SK-N-SH (cell line): ENCODE measurements at regions not wholly inside any gene's neighbourhood (a gene's known extent, or its start where the extent isn't known, plus 50 kb on each side); places are given as distances from the start of the nearest gene placed in this dataset.

Experiments
- CTCF ChIA-PET: fragments of 300-600, 350-600 bp; formaldehyde crosslinking; extraction: SDS; loops from one replicate; lab custom pipeline; 2021; lab: Yijun Ruan, JAX
- POLR2A ChIA-PET: fragments of 350-600 bp; sonication (Branson Sonifier 250); formaldehyde crosslinking; extraction: SDS; loops from one replicate; lab custom pipeline; 2020; ENCODE audit warnings: antibody characterized with exemption, inconsistent platforms; lab: Yijun Ruan, JAX
- DNase-seq: peaks from one replicate; pipeline ENCODE4 v3.0.0; 2012
- H2AFZ ChIP-seq: fragments of 200-600 bp; sonication (generic); 2 replicates; pipeline ENCODE4 v1.8.1; 2016; ENCODE audit warnings: antibody characterized with exemption, mild to moderate bottlenecking, low read depth
- H3F3A ChIP-seq: fragments of 200-600 bp; sonication (generic); replicated peaks from 2 replicates; pipeline ENCODE3; 2016; ENCODE audit warnings: antibody characterized with exemption, mild to moderate bottlenecking; ENCODE audit not compliant: insufficient read depth
- H3K27ac ChIP-seq, 2 experiments: fragments of 200-500 bp in 1 of 2; fragments of 200-600 bp in 1 of 2; sonication (Bioruptor generic) in 1 of 2; sonication (generic), shearing (Covaris generic) in 1 of 2; 2 replicates each; pipeline versions ENCODE4 v1.5.1 to v1.6.1; 2014 to 2016; ENCODE audit warnings: low read depth in 2 of 2, inconsistent platforms in 1 of 2, low read length in 1 of 2, mild to moderate bottlenecking in 1 of 2, mixed read lengths in 1 of 2
- H3K27me3 ChIP-seq: fragments of 200-600 bp; sonication (generic), shearing (Covaris generic); 2 replicates; pipeline ENCODE4 v1.6.1; 2016; ENCODE audit warnings: mixed run types; ENCODE audit not compliant: insufficient read depth
- H3K36me3 ChIP-seq, 2 experiments: fragments of 200-500 bp in 1 of 2; fragments of 200-600 bp in 1 of 2; sonication (Bioruptor generic) in 1 of 2; sonication (generic) in 1 of 2; replicated peaks in 1 of 2; 2 replicates each; pipeline versions ENCODE3 to v1.5.1; 2014 to 2016; ENCODE audit warnings: low read length in 1 of 2, mild to moderate bottlenecking in 1 of 2; ENCODE audit not compliant: insufficient read depth in 2 of 2, control insufficient read depth in 1 of 2
- H3K4me1 ChIP-seq, 2 experiments: fragments of 200-500 bp in 1 of 2; fragments of 200-600 bp in 1 of 2; sonication (Bioruptor generic) in 1 of 2; sonication (generic), shearing (Covaris generic) in 1 of 2; 2 replicates each; pipeline versions ENCODE4 v1.5.1 to v1.6.1; 2014 to 2016; ENCODE audit warnings: low read depth in 1 of 2, low read length in 1 of 2, mixed run types in 1 of 2; ENCODE audit not compliant: insufficient read depth in 2 of 2, control insufficient read depth in 1 of 2
- H3K4me2 ChIP-seq: fragments of 200-600 bp; sonication (generic), shearing (Covaris generic); 2 replicates; pipeline ENCODE4 v1.6.1; 2017; ENCODE audit warnings: mixed run types
- H3K4me3 ChIP-seq, 2 experiments: fragments of 200-500 bp in 1 of 2; fragments of 200-600 bp in 1 of 2; sonication (Bioruptor generic) in 1 of 2; sonication (generic), shearing (Covaris generic) in 1 of 2; 2 replicates each; pipeline versions ENCODE4 v1.5.1 to v1.8.1; 2014 to 2016; ENCODE audit warnings: low read depth in 2 of 2, inconsistent platforms in 1 of 2, low read length in 1 of 2, mild to moderate bottlenecking in 1 of 2, mixed read lengths in 1 of 2, moderate library complexity in 1 of 2
- H3K79me2 ChIP-seq: fragments of 200-600 bp; sonication (generic); 2 replicates; pipeline ENCODE4 v1.8.1; 2017; ENCODE audit warnings: mild to moderate bottlenecking; ENCODE audit not compliant: insufficient read depth
- H3K9ac ChIP-seq: fragments of 200-600 bp; sonication (generic); 2 replicates; pipeline ENCODE4 v1.6.1; 2017; ENCODE audit warnings: mixed run types
- H3K9me2 ChIP-seq: fragments of 200-600 bp; sonication (generic); 2 replicates; pipeline ENCODE4 v1.6.1; 2017; ENCODE audit warnings: mixed run types
- H3K9me3 ChIP-seq: fragments of 200-600 bp; sonication (generic); 2 replicates; pipeline ENCODE4 v1.6.1; 2017; ENCODE audit warnings: mixed run types, mild to moderate bottlenecking, moderate library complexity
- H4K20me1 ChIP-seq: fragments of 200-600 bp; sonication (generic); 2 replicates; pipeline ENCODE4 v1.6.1; 2017; ENCODE audit warnings: mild to moderate bottlenecking, mixed run types; ENCODE audit not compliant: insufficient read depth
- ELF1 ChIP-seq: IDR thresholded peaks from 2 replicates; pipeline ENCODE4 v1.4.0; 2012
- FOSL2 ChIP-seq: IDR thresholded peaks from 2 replicates; pipeline ENCODE4 v1.4.0; 2012; ENCODE audit warnings: low read depth, mild to moderate bottlenecking, moderate library complexity, borderline replicate concordance
- FOXJ3 ChIP-seq: sonication (generic); formaldehyde crosslinking; IDR thresholded peaks from 2 replicates; pipeline ENCODE4 v1.5.1; 2020; ENCODE audit warnings: mild to moderate bottlenecking, missing genetic modification reagents
- FOXM1 ChIP-seq: IDR thresholded peaks from 2 replicates; pipeline ENCODE4 v1.4.0; 2012; ENCODE audit warnings: low read depth, mild to moderate bottlenecking
- GATA2 ChIP-seq: sonication (generic); formaldehyde crosslinking; IDR thresholded peaks from 2 replicates; pipeline ENCODE4 v1.5.0; 2020; ENCODE audit warnings: mild to moderate bottlenecking, missing genetic modification reagents
- IRF3 ChIP-seq: fragments of 150-350 bp; IDR thresholded peaks from 2 replicates; pipeline ENCODE4 v1.6.1; 2016; ENCODE audit warnings: mild to moderate bottlenecking, low read depth, low read length
- JUND ChIP-seq: IDR thresholded peaks from 2 replicates; pipeline ENCODE4 v1.4.0; 2012
- MEF2A ChIP-seq: IDR thresholded peaks from 2 replicates; pipeline ENCODE4 v1.4.0; 2012; ENCODE audit warnings: low read depth, borderline replicate concordance
- RAD21 ChIP-seq: IDR thresholded peaks from 2 replicates; pipeline ENCODE4 v1.6.1; 2012; ENCODE audit warnings: mild to moderate bottlenecking, low read length
- RCOR1 ChIP-seq: fragments of 150-350 bp; IDR thresholded peaks from 2 replicates; pipeline ENCODE4 v1.6.1; 2017; ENCODE audit warnings: antibody characterized with exemption, low read length
- RFX5 ChIP-seq: IDR thresholded peaks from 2 replicates; pipeline ENCODE4 v1.6.1; 2012; ENCODE audit warnings: mild to moderate bottlenecking, improper control_type of control experiment, low read length
- TEAD4 ChIP-seq: IDR thresholded peaks from 2 replicates; pipeline ENCODE4 v1.4.0; 2012; ENCODE audit warnings: mild to moderate bottlenecking, borderline replicate concordance; ENCODE audit not compliant: insufficient read depth
- WGBS: methylation state at CpG from one replicate; pipeline ENCODE4 v1.1.6; 2017; ENCODE audit warnings: low lambda C conversion rate; 5-methylcytosine and 5-hydroxymethylcytosine counted together
- TF ChIP-seq, protein P1 (sequence below): IDR thresholded peaks from 2 replicates; pipeline ENCODE4 v1.6.1; 2012; ENCODE audit warnings: mild to moderate bottlenecking, low read depth, low read length, moderate library complexity

DNA sequence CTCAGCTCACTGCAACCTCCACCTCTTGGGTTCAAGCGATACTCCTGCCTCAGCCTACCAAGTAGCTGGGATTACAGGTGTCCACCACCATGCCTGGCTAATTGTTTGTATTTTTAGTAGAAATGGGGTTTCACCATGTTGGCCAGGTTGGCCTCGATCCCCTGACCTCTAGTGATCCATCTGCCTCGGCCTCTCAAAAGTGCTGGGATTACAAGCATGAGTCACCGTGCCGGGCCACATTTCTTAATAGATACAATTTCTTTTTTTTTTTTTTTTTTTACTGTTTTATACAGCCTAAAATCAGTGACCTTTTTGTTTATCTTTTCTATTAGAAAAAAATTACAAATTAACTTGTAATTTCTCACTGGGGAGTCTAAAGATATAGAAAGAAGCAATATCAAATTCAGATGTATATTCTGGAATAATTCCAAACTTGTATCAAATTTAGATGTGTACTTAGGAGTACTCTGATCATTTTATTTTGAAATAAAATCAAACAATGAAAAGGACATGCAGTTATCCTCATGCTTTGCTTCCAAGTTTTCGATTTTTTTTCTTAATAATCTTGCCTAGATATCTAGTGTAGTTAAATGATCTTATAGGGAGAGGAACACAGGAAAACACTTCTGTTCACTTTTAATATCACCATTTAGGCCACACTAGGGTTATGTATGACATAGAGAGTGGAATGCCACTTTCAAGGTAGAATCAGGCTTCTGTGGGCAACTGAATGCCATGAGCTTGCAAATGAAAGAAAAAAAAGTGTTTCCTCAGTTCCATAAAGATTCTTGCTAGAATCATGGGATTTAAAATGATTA lies 1089.3 kb downstream of the SUCLG1 start (continued):
- TF ChIP-seq FOXM1 = no peak

DNA sequence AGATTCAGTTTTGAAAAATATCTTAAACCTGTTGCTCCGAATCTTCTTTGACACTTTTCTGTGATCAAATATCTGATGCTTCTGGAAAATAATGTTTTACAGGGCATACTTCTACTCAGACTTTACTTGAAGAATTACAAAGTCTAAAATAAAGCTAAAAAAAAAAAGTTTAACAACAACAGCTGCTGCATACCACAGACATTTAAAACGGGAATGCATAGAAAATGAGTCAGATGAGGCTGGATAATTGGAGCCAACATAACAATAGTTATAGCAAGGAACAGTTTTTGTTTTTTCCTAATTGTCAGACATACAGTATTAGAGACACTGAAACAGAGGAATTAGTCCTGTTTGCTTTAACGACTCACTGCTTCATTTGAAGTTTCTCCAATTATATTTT lies 1090.2 kb downstream of the SUCLG1 start:
- no peak overlapping the region for H3K4me2 ChIP-seq
- no peaks in the 10 kb centered on the region for H3K9me3 ChIP-seq
- H2AFZ ChIP-seq = no peak overlapping the region
- CTCF ChIA-PET = no interaction called here
- WGBS = 3% methylated on average over 3 of the region's 3 CpGs
- no peaks in the 10 kb centered on the region for H3K4me1 ChIP-seq
- no peak overlapping the region for H3K27ac ChIP-seq
- H4K20me1 ChIP-seq = no peaks in the 10 kb centered on the region
- no peak for DNase-seq
- TF ChIP-seq JUND (no peak), FOSL2 (no peak), FOXJ3 (no peak), MEF2A (no peak), GATA2 (CRISPR knock-in tag) (no peak), TEAD4 (no peak), RAD21 (no peak), RCOR1 (no peak), ELF1 (no peak)
- TF ChIP-seq, protein P1, sequence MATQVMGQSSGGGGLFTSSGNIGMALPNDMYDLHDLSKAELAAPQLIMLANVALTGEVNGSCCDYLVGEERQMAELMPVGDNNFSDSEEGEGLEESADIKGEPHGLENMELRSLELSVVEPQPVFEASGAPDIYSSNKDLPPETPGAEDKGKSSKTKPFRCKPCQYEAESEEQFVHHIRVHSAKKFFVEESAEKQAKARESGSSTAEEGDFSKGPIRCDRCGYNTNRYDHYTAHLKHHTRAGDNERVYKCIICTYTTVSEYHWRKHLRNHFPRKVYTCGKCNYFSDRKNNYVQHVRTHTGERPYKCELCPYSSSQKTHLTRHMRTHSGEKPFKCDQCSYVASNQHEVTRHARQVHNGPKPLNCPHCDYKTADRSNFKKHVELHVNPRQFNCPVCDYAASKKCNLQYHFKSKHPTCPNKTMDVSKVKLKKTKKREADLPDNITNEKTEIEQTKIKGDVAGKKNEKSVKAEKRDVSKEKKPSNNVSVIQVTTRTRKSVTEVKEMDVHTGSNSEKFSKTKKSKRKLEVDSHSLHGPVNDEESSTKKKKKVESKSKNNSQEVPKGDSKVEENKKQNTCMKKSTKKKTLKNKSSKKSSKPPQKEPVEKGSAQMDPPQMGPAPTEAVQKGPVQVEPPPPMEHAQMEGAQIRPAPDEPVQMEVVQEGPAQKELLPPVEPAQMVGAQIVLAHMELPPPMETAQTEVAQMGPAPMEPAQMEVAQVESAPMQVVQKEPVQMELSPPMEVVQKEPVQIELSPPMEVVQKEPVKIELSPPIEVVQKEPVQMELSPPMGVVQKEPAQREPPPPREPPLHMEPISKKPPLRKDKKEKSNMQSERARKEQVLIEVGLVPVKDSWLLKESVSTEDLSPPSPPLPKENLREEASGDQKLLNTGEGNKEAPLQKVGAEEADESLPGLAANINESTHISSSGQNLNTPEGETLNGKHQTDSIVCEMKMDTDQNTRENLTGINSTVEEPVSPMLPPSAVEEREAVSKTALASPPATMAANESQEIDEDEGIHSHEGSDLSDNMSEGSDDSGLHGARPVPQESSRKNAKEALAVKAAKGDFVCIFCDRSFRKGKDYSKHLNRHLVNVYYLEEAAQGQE = no peak
- TF ChIP-seq, all 33 proteins: peak for 0
- no peaks in the 10 kb centered on the region for H3K79me2 ChIP-seq
- H3K9me2 ChIP-seq = no peaks in the 10 kb centered on the region; the same call in 1 of the 2 replicates
- no peak overlapping the region for H3K4me3 ChIP-seq
- no peaks in the 10 kb centered on the region for H3K27me3 ChIP-seq
- no peaks in the 10 kb centered on the region for H3F3A ChIP-seq
- H3K36me3 ChIP-seq = no peaks in the 10 kb centered on the region
- no peak overlapping the region for H3K9ac ChIP-seq
- POLR2A ChIA-PET = no interaction called here

GRCh38 chr2:83368461-83368860 lies 1090.6 kb downstream of the SUCLG1 start:
- Histone ChIP-seq H3K27me3 (no peaks in the 10 kb centered on the region), H2AFZ (no peak overlapping the region), H3K27ac (no peak overlapping the region), H3K9me2 (no peaks in the 10 kb centered on the region; the same call in 1 of the 2 replicates), H3K9ac (no peak overlapping the region)
- CTCF ChIA-PET = no interaction called here
- TF ChIP-seq RFX5 (no peak), JUND (no peak), GATA2 (CRISPR knock-in tag) (no peak), MEF2A (no peak), IRF3 (no peak), RAD21 (no peak), FOSL2 (no peak)
- TF ChIP-seq, all 33 proteins: peak for 0
- no peaks in the 10 kb centered on the region for H3K79me2 ChIP-seq
- WGBS = 3% methylated on average over 2 of the region's 2 CpGs
- DNase-seq = no peak
- no peaks in the 10 kb centered on the region for H3K36me3 ChIP-seq
- POLR2A ChIA-PET = no interaction called here
- no peaks in the 10 kb centered on the region for H3K9me3 ChIP-seq
- H3K4me1 ChIP-seq = no peaks in the 10 kb centered on the region
- no peaks in the 10 kb centered on the region for H4K20me1 ChIP-seq
- no peak overlapping the region for H3K4me3 ChIP-seq
- no peaks in the 10 kb centered on the region for H3F3A ChIP-seq
- no peak overlapping the region for H3K4me2 ChIP-seq
